ACC112 (cell line): ENCODE measurements at regions not wholly inside any gene's neighbourhood (a gene's known extent, or its start where the extent isn't known, plus 50 kb on each side); places are given as distances from the start of the nearest gene placed in this dataset.

Source experiments
- H2AFZ ChIP-seq: fragments of 200-600 bp; sonication (generic); one replicate; pipeline ENCODE4 v1.6.0; 2017; ENCODE audit warnings: antibody characterized with exemption, low read length; ENCODE audit not compliant: unreplicated experiment
- H3K27ac ChIP-seq: fragments of 200-600 bp; sonication (generic); 2 replicates; pipeline ENCODE4 v1.5.1; 2014; ENCODE audit warnings: low read depth, mild to moderate bottlenecking, antibody characterized with exemption, low read length, moderate library complexity
- H3K27me3 ChIP-seq: fragments of 200-600 bp; sonication (generic); 2 replicates; pipeline ENCODE4 v1.6.1; 2014; ENCODE audit warnings: mild to moderate bottlenecking, antibody characterized with exemption, low read length, moderate library complexity, mixed read lengths; ENCODE audit not compliant: insufficient read depth
- H3K36me3 ChIP-seq: fragments of 200-600 bp; sonication (generic); 2 replicates; pipeline ENCODE4 v1.6.1; 2016; ENCODE audit warnings: mild to moderate bottlenecking, antibody characterized with exemption, low read length, moderate library complexity, mixed read lengths; ENCODE audit not compliant: insufficient read depth
- H3K4me1 ChIP-seq: fragments of 200-600 bp; sonication (generic); one replicate; pipeline ENCODE4 v1.6.1; 2016; ENCODE audit warnings: low read length, mixed read lengths; ENCODE audit not compliant: insufficient read depth, unreplicated experiment, control insufficient read depth
- H3K4me3 ChIP-seq: fragments of 200-600 bp; sonication (generic); 2 replicates; pipeline ENCODE4 v1.5.1; 2014; ENCODE audit warnings: mild to moderate bottlenecking, low read depth, low read length
- H3K79me2 ChIP-seq: fragments of 200-600 bp; sonication (generic); one replicate; pipeline ENCODE4 v1.6.0; 2016; ENCODE audit warnings: low read length; ENCODE audit not compliant: control insufficient read depth, unreplicated experiment, insufficient read depth

- no peaks in the 10 kb centered on the region for H3K36me3 ChIP-seq
- H3K27ac ChIP-seq: no peak overlapping the region
- no peak overlapping the region for H2AFZ ChIP-seq
- no peaks in the 10 kb centered on the region for H3K79me2 ChIP-seq
- H3K4me3 ChIP-seq: no peak overlapping the region
- peaks cover 15% of the 10 kb centered on the region for H3K4me1 ChIP-seq
- no peaks in the 10 kb centered on the region for H3K27me3 ChIP-seq
These were observed 140.6 kb downstream of the IRS2 start for GRCh38 chr13:109645831-109646230.

- Histone ChIP-seq H3K4me3 (no peak overlapping the region), H3K27me3 (no peaks in the 10 kb centered on the region), H3K4me1 (peaks cover 15% of the 10 kb centered on the region), H3K27ac (no peak overlapping the region), H3K79me2 (no peaks in the 10 kb centered on the region), H3K36me3 (no peaks in the 10 kb centered on the region), H2AFZ (no peak overlapping the region)
These were observed 141.4 kb downstream of the IRS2 start for GRCh38 chr13:109644956-109645355.

GRCh38 chr13:109644069-109644750 is 142.2 kb downstream of the IRS2 start:
- Histone ChIP-seq H3K36me3 (no peaks in the 10 kb centered on the region), H2AFZ (no peak overlapping the region), H3K4me1 (peaks cover 15% of the 10 kb centered on the region), H3K27ac (no peak overlapping the region), H3K4me3 (no peak overlapping the region), H3K79me2 (no peaks in the 10 kb centered on the region), H3K27me3 (no peaks in the 10 kb centered on the region)

- no peaks in the 10 kb centered on the region for H3K79me2 ChIP-seq
- no peak overlapping the region for H2AFZ ChIP-seq
- H3K4me3 ChIP-seq: no peak overlapping the region
- no peaks in the 10 kb centered on the region for H3K36me3 ChIP-seq
- no peaks in the 10 kb centered on the region for H3K27me3 ChIP-seq
- H3K27ac ChIP-seq: no peak overlapping the region
- peaks cover 11% of the 10 kb centered on the region for H3K4me1 ChIP-seq
These were observed 144.0 kb downstream of the IRS2 start for GRCh38 chr13:109642358-109642757.

- Histone ChIP-seq H3K36me3 (no peaks in the 10 kb centered on the region), H3K4me1 (no peaks in the 10 kb centered on the region), H3K27ac (no peak overlapping the region)
These were observed 149.6 kb downstream of the IRS2 start for GRCh38 chr13:109636736-109637135.

GRCh38 chr13:109631069-109631468 is 155.3 kb downstream of the IRS2 start:
- Histone ChIP-seq H3K27ac (no peak overlapping the region), H3K4me1 (peaks cover 20% of the 10 kb centered on the region), H3K27me3 (no peaks in the 10 kb centered on the region), H3K4me3 (no peak overlapping the region), H3K36me3 (no peaks in the 10 kb centered on the region), H3K79me2 (no peaks in the 10 kb centered on the region), H2AFZ (no peak overlapping the region)

More at GRCh38 chr13:109636736-109637135, 149.6 kb downstream of the IRS2 start:
- Histone ChIP-seq H2AFZ (no peak overlapping the region), H3K4me3 (no peak overlapping the region), H3K79me2 (no peaks in the 10 kb centered on the region), H3K27me3 (no peaks in the 10 kb centered on the region)

GRCh38 chr13:109630271-109630670 is 156.1 kb downstream of the IRS2 start:
- Histone ChIP-seq H2AFZ (no peak overlapping the region), H3K4me3 (no peak overlapping the region), H3K4me1 (peaks cover 20% of the 10 kb centered on the region), H3K27me3 (no peaks in the 10 kb centered on the region), H3K36me3 (no peaks in the 10 kb centered on the region), H3K79me2 (no peaks in the 10 kb centered on the region), H3K27ac (no peak overlapping the region)

- no peak overlapping the region for H2AFZ ChIP-seq
- no peak overlapping the region for H3K4me3 ChIP-seq
- no peaks in the 10 kb centered on the region for H3K27me3 ChIP-seq
- H3K36me3 ChIP-seq: no peaks in the 10 kb centered on the region
- H3K79me2 ChIP-seq: no peaks in the 10 kb centered on the region
- no peak overlapping the region for H3K27ac ChIP-seq
- peaks cover 20% of the 10 kb centered on the region for H3K4me1 ChIP-seq
These were observed 156.6 kb downstream of the IRS2 start for GRCh38 chr13:109629737-109630136.

GRCh38 chr13:109628251-109628699 is 158.1 kb downstream of the IRS2 start:
- Histone ChIP-seq H3K4me1 (peaks cover 20% of the 10 kb centered on the region), H3K4me3 (no peak overlapping the region), H3K27ac (peak overlapping the region; percentile 56), H3K79me2 (no peaks in the 10 kb centered on the region), H3K36me3 (no peaks in the 10 kb centered on the region), H3K27me3 (no peaks in the 10 kb centered on the region), H2AFZ (peak overlapping the region; percentile 42)

- Histone ChIP-seq H3K4me3 (no peak overlapping the region), H2AFZ (no peak overlapping the region), H3K79me2 (no peaks in the 10 kb centered on the region), H3K36me3 (no peaks in the 10 kb centered on the region), H3K27ac (peak overlapping the region; percentile 56), H3K27me3 (no peaks in the 10 kb centered on the region), H3K4me1 (peaks cover 20% of the 10 kb centered on the region)
These were observed 158.7 kb downstream of the IRS2 start for GRCh38 chr13:109627649-109628048.

- Histone ChIP-seq H3K27ac (no peak overlapping the region), H3K4me1 (peaks cover 20% of the 10 kb centered on the region), H3K36me3 (no peaks in the 10 kb centered on the region), H2AFZ (no peak overlapping the region), H3K4me3 (no peak overlapping the region), H3K79me2 (no peaks in the 10 kb centered on the region), H3K27me3 (no peaks in the 10 kb centered on the region)
These were observed 159.8 kb downstream of the IRS2 start for GRCh38 chr13:109626386-109627171.
